WTC11 (cell line): ENCODE measurements at regions not wholly inside any gene's neighbourhood (a gene's known extent, or its start where the extent isn't known, plus 50 kb on each side); places are given as distances from the start of the nearest gene placed in this dataset.

Experiments used
- ATAC-seq: fragments of 200-7000 bp; cut with Tn5 transposase; 2 replicates; pipeline ENCODE4 v1.10.0; 2021; ENCODE audit warnings: mild to moderate bottlenecking, moderate library complexity
- CTCF ChIA-PET: fragments of 300-600 bp; sonication (Branson Sonifier 250); formaldehyde crosslinking; loops from one replicate; lab custom pipeline; 2021; ENCODE audit warnings: antibody characterized with exemption; lab: Charles Lee
- POLR2A ChIA-PET: fragments of 350-600 bp; sonication (Branson Sonifier 250); formaldehyde crosslinking; loops from one replicate; lab custom pipeline; 2021; ENCODE audit warnings: antibody characterized with exemption; lab: Charles Lee
- DNase-seq: peaks from one replicate; pipeline ENCODE4 v3.0.0; 2021; ENCODE audit warnings: low spot score
- H3K27ac Mint-ChIP-seq: 2 replicates; pipeline ENCODE4 v1.8.0; 2021; ENCODE audit warnings: mixed read lengths
- H3K27me3 Mint-ChIP-seq: 2 replicates; pipeline ENCODE4 v1.8.0; 2021; ENCODE audit warnings: low read depth, mild to moderate bottlenecking, moderate library complexity, mixed read lengths
- H3K36me3 Mint-ChIP-seq: 2 replicates; pipeline ENCODE4 v1.8.0; 2021; ENCODE audit warnings: mixed read lengths
- H3K4me1 Mint-ChIP-seq: 2 replicates; pipeline ENCODE4 v1.8.0; 2022; ENCODE audit warnings: mixed read lengths
- H3K4me3 Mint-ChIP-seq: 2 replicates; pipeline ENCODE4 v1.8.0; 2021; ENCODE audit warnings: mild to moderate bottlenecking, moderate library complexity, mixed read lengths
- H3K9me3 Mint-ChIP-seq: 2 replicates; pipeline ENCODE4 v1.8.0; 2021; ENCODE audit warnings: mixed read lengths
- CREB1 ChIP-seq: sonication (generic); formaldehyde crosslinking; IDR thresholded peaks from 2 replicates; pipeline ENCODE4 v1.8.0; 2023; ENCODE audit warnings: mild to moderate bottlenecking, missing genetic modification reagents
- E2F5 ChIP-seq: sonication (generic); formaldehyde crosslinking; IDR thresholded peaks from 2 replicates; pipeline ENCODE4 v1.8.1; 2022; ENCODE audit warnings: mild to moderate bottlenecking, moderate library complexity, missing genetic modification reagents
- ELF4 ChIP-seq: sonication (generic); formaldehyde crosslinking; IDR thresholded peaks from 2 replicates; pipeline ENCODE4 v1.8.1; 2022; ENCODE audit warnings: low read depth, mild to moderate bottlenecking, moderate library complexity, missing genetic modification reagents
- ESRRA ChIP-seq: sonication (generic); formaldehyde crosslinking; IDR thresholded peaks from 2 replicates; pipeline ENCODE4 v1.8.1; 2022; ENCODE audit warnings: mild to moderate bottlenecking, missing genetic modification reagents, borderline replicate concordance
- GABPB1 ChIP-seq: sonication (generic); formaldehyde crosslinking; IDR thresholded peaks from 2 replicates; pipeline ENCODE4 v1.8.1; 2023; ENCODE audit warnings: mild to moderate bottlenecking, missing genetic modification reagents
- IRF2 ChIP-seq: sonication (generic); formaldehyde crosslinking; IDR thresholded peaks from 2 replicates; pipeline ENCODE4 v1.8.0; 2022; ENCODE audit warnings: low read depth, missing genetic modification reagents, borderline replicate concordance
- JAZF1 ChIP-seq: fragments of 250-450 bp; sonication (Bioruptor Pico); IDR thresholded peaks from 2 replicates; pipeline ENCODE4 v1.9.0; 2021; ENCODE audit warnings: moderate library complexity, mild to moderate bottlenecking, inconsistent platforms
- KAT7 ChIP-seq: sonication (generic); formaldehyde crosslinking; IDR thresholded peaks from 2 replicates; pipeline ENCODE4 v1.8.1; 2023; ENCODE audit warnings: missing genetic modification reagents, mild to moderate bottlenecking, borderline replicate concordance
- MYBL2 ChIP-seq: sonication (generic); formaldehyde crosslinking; IDR thresholded peaks from 2 replicates; pipeline ENCODE4 v1.8.1; 2023; ENCODE audit warnings: mild to moderate bottlenecking, moderate library complexity, missing genetic modification reagents
- NR1H2 ChIP-seq: sonication (generic); formaldehyde crosslinking; IDR thresholded peaks from 2 replicates; pipeline ENCODE4 v1.9.0; 2021; ENCODE audit warnings: mild to moderate bottlenecking, moderate library complexity, missing genetic modification reagents
- PREB ChIP-seq: sonication (generic); formaldehyde crosslinking; IDR thresholded peaks from 2 replicates; pipeline ENCODE4 v1.8.1; 2022; ENCODE audit warnings: mild to moderate bottlenecking, missing genetic modification reagents, moderate library complexity, borderline replicate concordance
- SOX15 ChIP-seq: fragments of 250-450 bp; sonication (Bioruptor Pico); IDR thresholded peaks from 2 replicates; pipeline ENCODE4 v1.9.0; 2021; ENCODE audit warnings: mild to moderate bottlenecking
- SP1 ChIP-seq: sonication (generic); formaldehyde crosslinking; conservative IDR thresholded peaks from 2 replicates; pipeline ENCODE4 v1.8.1; 2022; ENCODE audit warnings: missing genetic modification reagents
- STAT6 ChIP-seq: sonication (generic); formaldehyde crosslinking; conservative IDR thresholded peaks from 2 replicates; pipeline ENCODE4 v1.8.1; 2023; ENCODE audit warnings: mild to moderate bottlenecking, low read depth, missing genetic modification reagents, moderate library complexity
- TEAD4 ChIP-seq: sonication (generic); formaldehyde crosslinking; IDR thresholded peaks from 2 replicates; pipeline ENCODE4 v1.8.0; 2022; ENCODE audit warnings: mild to moderate bottlenecking, missing genetic modification reagents
- ZNF121 ChIP-seq: sonication (generic); formaldehyde crosslinking; IDR thresholded peaks from 2 replicates; pipeline ENCODE4 v1.8.0; 2023; ENCODE audit warnings: missing genetic modification reagents
- ZNF219 ChIP-seq: sonication (generic); formaldehyde crosslinking; IDR thresholded peaks from 2 replicates; pipeline ENCODE4 v1.8.0; 2023; ENCODE audit warnings: missing genetic modification reagents, mild to moderate bottlenecking, borderline replicate concordance
- ZNF232 ChIP-seq: sonication (generic); formaldehyde crosslinking; IDR thresholded peaks from 2 replicates; pipeline ENCODE4 v1.8.0; 2022; ENCODE audit warnings: mild to moderate bottlenecking, missing genetic modification reagents
- ZNF263 ChIP-seq: sonication (generic); formaldehyde crosslinking; IDR thresholded peaks from 2 replicates; pipeline ENCODE4 v1.8.1; 2022; ENCODE audit warnings: low read depth, mild to moderate bottlenecking, moderate library complexity, missing genetic modification reagents
- ZNF396 ChIP-seq: fragments of 250-450 bp; sonication (Bioruptor Pico); IDR thresholded peaks from 2 replicates; pipeline ENCODE4 v1.8.0; 2021; ENCODE audit warnings: mild to moderate bottlenecking, moderate library complexity, borderline replicate concordance
- ZNF416 ChIP-seq: fragments of 250-450 bp; sonication (Bioruptor Pico); IDR thresholded peaks from 2 replicates; pipeline ENCODE4 v1.9.0; 2021; ENCODE audit warnings: mild to moderate bottlenecking, inconsistent platforms
- ZNF671 ChIP-seq: fragments of 250-450 bp; sonication (Bioruptor Pico); IDR thresholded peaks from 2 replicates; pipeline ENCODE4 v1.8.0; 2021; ENCODE audit warnings: mild to moderate bottlenecking
- TF ChIP-seq, protein P1 (sequence below): fragments of 250-450 bp; sonication (Bioruptor Pico); IDR thresholded peaks from 2 replicates; pipeline ENCODE4 v1.9.0; 2021; ENCODE audit warnings: mild to moderate bottlenecking
- TF ChIP-seq, protein P2 (sequence below): sonication (generic); formaldehyde crosslinking; IDR thresholded peaks from 2 replicates; pipeline ENCODE4 v1.8.1; 2022; ENCODE audit warnings: low read depth, missing genetic modification reagents, borderline replicate concordance

DNA sequence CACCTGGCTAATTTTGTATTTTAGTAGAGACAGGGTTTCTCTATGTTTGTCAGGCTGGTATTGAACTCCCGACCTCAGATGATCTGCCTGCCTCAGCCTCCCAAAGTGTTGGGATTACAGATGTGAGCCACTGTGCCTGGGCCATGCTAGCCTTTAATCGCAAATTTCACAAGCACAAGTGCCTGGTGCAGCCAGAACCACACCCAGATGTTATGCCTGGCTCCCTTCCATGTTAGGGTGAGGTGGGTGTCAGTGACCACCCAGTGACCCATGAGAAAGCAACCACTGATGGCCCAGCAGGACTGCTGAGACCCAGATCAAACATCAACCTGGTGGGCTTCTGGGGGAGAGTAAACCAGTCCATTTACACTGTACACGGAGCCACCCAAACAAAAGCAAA is 241.9 kb downstream of the CDH11 start:
- no peaks in the 10 kb centered on the region for H3K36me3 Mint-ChIP-seq

DNA sequence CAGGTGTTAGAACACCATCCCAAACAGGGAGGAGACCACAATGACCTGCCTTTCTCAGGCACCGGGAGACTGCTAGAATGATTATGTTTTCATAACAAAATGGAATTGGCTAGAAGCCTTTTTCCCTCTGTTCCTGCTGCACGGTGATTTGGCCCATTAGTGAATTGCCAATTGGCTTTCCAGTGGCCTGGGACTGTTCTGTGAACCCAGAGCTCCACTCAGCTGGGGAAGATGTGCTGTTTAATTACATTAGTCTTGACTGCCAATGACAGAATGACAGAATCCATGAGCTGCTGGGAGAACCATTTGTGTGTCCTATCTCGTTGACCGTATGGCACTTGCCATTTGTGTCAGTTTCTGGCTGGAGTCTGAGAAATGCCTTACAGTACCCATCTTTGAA is 242.9 kb downstream of the CDH11 start:
- H3K27me3 Mint-ChIP-seq: no peaks in the 10 kb centered on the region
- H3K27ac Mint-ChIP-seq: no peak overlapping the region
- ATAC-seq: no peak
- no peaks in the 10 kb centered on the region for H3K4me1 Mint-ChIP-seq
- TF ChIP-seq ZNF396 (no peak), ZNF219 (CRISPR knock-in tag) (no peak), ZNF121 (CRISPR knock-in tag) (no peak), SOX15 (no peak), ZNF263 (no peak), JAZF1 (CRISPR knock-in tag) (no peak), ZNF232 (CRISPR knock-in tag) (no peak), E2F5 (no peak)
- TF ChIP-seq, protein P1, sequence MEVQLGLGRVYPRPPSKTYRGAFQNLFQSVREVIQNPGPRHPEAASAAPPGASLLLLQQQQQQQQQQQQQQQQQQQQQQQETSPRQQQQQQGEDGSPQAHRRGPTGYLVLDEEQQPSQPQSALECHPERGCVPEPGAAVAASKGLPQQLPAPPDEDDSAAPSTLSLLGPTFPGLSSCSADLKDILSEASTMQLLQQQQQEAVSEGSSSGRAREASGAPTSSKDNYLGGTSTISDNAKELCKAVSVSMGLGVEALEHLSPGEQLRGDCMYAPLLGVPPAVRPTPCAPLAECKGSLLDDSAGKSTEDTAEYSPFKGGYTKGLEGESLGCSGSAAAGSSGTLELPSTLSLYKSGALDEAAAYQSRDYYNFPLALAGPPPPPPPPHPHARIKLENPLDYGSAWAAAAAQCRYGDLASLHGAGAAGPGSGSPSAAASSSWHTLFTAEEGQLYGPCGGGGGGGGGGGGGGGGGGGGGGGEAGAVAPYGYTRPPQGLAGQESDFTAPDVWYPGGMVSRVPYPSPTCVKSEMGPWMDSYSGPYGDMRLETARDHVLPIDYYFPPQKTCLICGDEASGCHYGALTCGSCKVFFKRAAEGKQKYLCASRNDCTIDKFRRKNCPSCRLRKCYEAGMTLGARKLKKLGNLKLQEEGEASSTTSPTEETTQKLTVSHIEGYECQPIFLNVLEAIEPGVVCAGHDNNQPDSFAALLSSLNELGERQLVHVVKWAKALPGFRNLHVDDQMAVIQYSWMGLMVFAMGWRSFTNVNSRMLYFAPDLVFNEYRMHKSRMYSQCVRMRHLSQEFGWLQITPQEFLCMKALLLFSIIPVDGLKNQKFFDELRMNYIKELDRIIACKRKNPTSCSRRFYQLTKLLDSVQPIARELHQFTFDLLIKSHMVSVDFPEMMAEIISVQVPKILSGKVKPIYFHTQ (CRISPR knock-in tag): no peak
- POLR2A ChIA-PET: no interaction called here
- no peaks in the 10 kb centered on the region for H3K36me3 Mint-ChIP-seq
- H3K9me3 Mint-ChIP-seq: peaks cover 3% of the 10 kb centered on the region; the same call in 1 of the 2 replicates
- H3K4me3 Mint-ChIP-seq: no peak overlapping the region
- CTCF ChIA-PET: no interaction called here
- no peak for DNase-seq

More for the DNA sequence above, 241.9 kb downstream of the CDH11 start:
- TF ChIP-seq GABPB1 (CRISPR knock-in tag) (no peak), KAT7 (CRISPR knock-in tag) (no peak), ZNF219 (CRISPR knock-in tag) (no peak), PREB (no peak), ELF4 (CRISPR knock-in tag) (no peak), NR1H2 (CRISPR knock-in tag) (no peak), ZNF416 (CRISPR knock-in tag) (no peak)
- no peak for DNase-seq
- no peaks in the 10 kb centered on the region for H3K4me1 Mint-ChIP-seq
- no peak overlapping the region for H3K4me3 Mint-ChIP-seq
- peaks cover 3% of the 10 kb centered on the region; the same call in 1 of the 2 replicates for H3K9me3 Mint-ChIP-seq
- no peaks in the 10 kb centered on the region for H3K27me3 Mint-ChIP-seq
- POLR2A ChIA-PET: interaction anchor here (0.5 kb wide), 1 partner anchor 802 kb away, joined by 4 read pairs; no protein-coding TSS in a partner anchor
- CTCF ChIA-PET: interaction anchor here (0.6 kb wide), 2 partner anchors 19 to 1389 kb away, joined by 3 read pairs; no protein-coding TSS in a partner anchor
- H3K27ac Mint-ChIP-seq: no peak overlapping the region
- ATAC-seq: no peak

DNA sequence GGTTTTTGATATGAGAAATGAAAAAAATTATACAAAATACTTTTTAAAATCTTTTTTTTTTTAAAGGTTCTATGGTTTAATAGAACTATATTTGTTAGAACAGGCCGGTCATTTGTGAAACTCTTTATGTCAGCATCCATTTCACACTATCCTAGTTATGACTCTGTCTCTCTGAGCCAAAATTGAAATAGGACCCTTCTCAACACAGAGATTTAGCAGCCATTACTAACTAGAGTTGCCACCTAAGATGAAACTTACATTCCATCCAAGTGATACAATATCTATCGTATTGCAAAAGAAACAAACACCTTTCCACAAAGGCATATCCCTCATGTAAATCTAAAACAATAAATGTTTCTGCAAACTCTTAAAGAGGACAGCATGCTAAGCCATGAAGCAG is 249.8 kb downstream of the CDH11 start:
- no peak for DNase-seq
- CTCF ChIA-PET: no interaction called here
- Mint-ChIP-seq H3K27ac (no peak overlapping the region), H3K4me3 (no peak overlapping the region), H3K27me3 (no peaks in the 10 kb centered on the region), H3K9me3 (no peaks in the 10 kb centered on the region), H3K4me1 (no peaks in the 10 kb centered on the region), H3K36me3 (no peaks in the 10 kb centered on the region)
- POLR2A ChIA-PET: no interaction called here
- ATAC-seq: no peak
- TF ChIP-seq TEAD4 (CRISPR knock-in tag) (no peak), MYBL2 (no peak), ZNF416 (CRISPR knock-in tag) (no peak), ESRRA (CRISPR knock-in tag) (no peak), ZNF263 (no peak), SP1 (CRISPR knock-in tag) (no peak), E2F5 (no peak), ZNF671 (CRISPR knock-in tag) (no peak), IRF2 (CRISPR knock-in tag) (no peak), STAT6 (CRISPR knock-in tag) (no peak), CREB1 (no peak)
- TF ChIP-seq, protein P2, sequence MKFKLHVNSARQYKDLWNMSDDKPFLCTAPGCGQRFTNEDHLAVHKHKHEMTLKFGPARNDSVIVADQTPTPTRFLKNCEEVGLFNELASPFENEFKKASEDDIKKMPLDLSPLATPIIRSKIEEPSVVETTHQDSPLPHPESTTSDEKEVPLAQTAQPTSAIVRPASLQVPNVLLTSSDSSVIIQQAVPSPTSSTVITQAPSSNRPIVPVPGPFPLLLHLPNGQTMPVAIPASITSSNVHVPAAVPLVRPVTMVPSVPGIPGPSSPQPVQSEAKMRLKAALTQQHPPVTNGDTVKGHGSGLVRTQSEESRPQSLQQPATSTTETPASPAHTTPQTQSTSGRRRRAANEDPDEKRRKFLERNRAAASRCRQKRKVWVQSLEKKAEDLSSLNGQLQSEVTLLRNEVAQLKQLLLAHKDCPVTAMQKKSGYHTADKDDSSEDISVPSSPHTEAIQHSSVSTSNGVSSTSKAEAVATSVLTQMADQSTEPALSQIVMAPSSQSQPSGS (CRISPR knock-in tag): no peak
